HepG2 (cell line): ENCODE measurements at regions not wholly inside any gene's neighbourhood (a gene's known extent, or its start where the extent isn't known, plus 50 kb on each side); places are given as distances from the start of the nearest gene placed in this dataset.
A peak's percentile ranks its signal among the peaks of the same experiment; 100 is the strongest.

Experiments
- ATAC-seq: fragments of 200-7000 bp; cut with Tn5 transposase; 3 replicates; pipeline ENCODE4 v1.9.1; 2020; ENCODE audit warnings: mild to moderate bottlenecking, moderate library complexity
- BruUV-seq: library from RNA; stranded (reverse); fragments of 400-500 nt; replicated peaks from 2 replicates; lab custom pipeline; 2021; lab: Mats Ljungman, UMichigan
- CTCF ChIA-PET: fragments of 300-600 bp; formaldehyde crosslinking; extraction: SDS; loops from one replicate; lab custom pipeline; 2021; ENCODE audit warnings: low total read pairs, inconsistent platforms, low intra/inter-chr PET ratio; lab: Yijun Ruan, JAX
- POLR2A ChIA-PET: fragments of 350-600 bp; sonication (Branson Sonifier 250); formaldehyde crosslinking; loops from one replicate; lab custom pipeline; 2020; ENCODE audit warnings: antibody characterized with exemption, inconsistent platforms; lab: Yijun Ruan, JAX
- DNase-seq: peaks from one replicate; pipeline ENCODE4 v3.0.0-alpha.2; 2015; ENCODE audit warnings: low spot score
- FAIRE-seq: peaks from 3 replicates; lab custom pipeline; 2011; peaks lifted over from hg19 to GRCh38; lab: Jason Lieb, UNC
- H2AFZ ChIP-seq: one replicate; pipeline ENCODE4 v1.6.1; 2011; ENCODE audit warnings: low read length, inconsistent platforms
- H3K27ac ChIP-seq: fragments of 300-600 bp; 3 replicates; pipeline ENCODE4 v1.8.0; 2011; ENCODE audit warnings: mixed run types, mild to moderate bottlenecking, mixed read lengths, low read length, inconsistent platforms; ENCODE audit not compliant: insufficient read depth; ENCODE audit errors: extremely low read length
- H3K27me3 ChIP-seq, 2 experiments: fragments of 200-600 bp in 1 of 2; 2 replicates in 1 of 2; 3 replicates in 1 of 2; pipeline versions ENCODE4 v1.6.0 to v1.8.0; 2011; ENCODE audit warnings: low read length in 2 of 2, mild to moderate bottlenecking in 2 of 2, moderate library complexity in 2 of 2, inconsistent platforms in 1 of 2; ENCODE audit not compliant: insufficient read depth in 2 of 2, control insufficient read depth in 1 of 2
- H3K36me3 ChIP-seq, 2 experiments: fragments of 200-600 bp in 1 of 2; replicated peaks in 1 of 2; 2 replicates in 1 of 2; 3 replicates in 1 of 2; pipeline versions ENCODE4 v1.5.1 to v1.8.0; 2011; ENCODE audit warnings: low read length in 2 of 2, inconsistent platforms in 1 of 2; ENCODE audit not compliant: insufficient read depth in 2 of 2, control insufficient read depth in 1 of 2
- H3K4me1 ChIP-seq: 2 replicates; pipeline ENCODE4 v1.5.1; 2012; ENCODE audit warnings: low read length, inconsistent platforms; ENCODE audit not compliant: insufficient read depth
- H3K4me2 ChIP-seq: 2 replicates; pipeline ENCODE4 v1.6.0; 2011; ENCODE audit warnings: low read depth, low read length, inconsistent platforms
- H3K4me3 ChIP-seq, 3 experiments: fragments of 200-600 bp in 1 of 3; sonication (generic), shearing (Covaris generic) in 1 of 3; replicated peaks in 1 of 3; 2 replicates each; pipeline ENCODE4 v1.5.1; 2011 to 2016; ENCODE audit warnings: low read length in 3 of 3, inconsistent platforms in 2 of 3, low read depth in 2 of 3, mild to moderate bottlenecking in 2 of 3, control low read depth in 1 of 3, mixed read lengths in 1 of 3; ENCODE audit not compliant: insufficient read depth in 1 of 3
- H3K79me2 ChIP-seq: one replicate; pipeline ENCODE4 v1.6.1; 2011; ENCODE audit warnings: low read length, inconsistent platforms; ENCODE audit not compliant: insufficient read depth
- H3K9ac ChIP-seq: 2 replicates; pipeline ENCODE4 v1.6.0; 2011; ENCODE audit warnings: mild to moderate bottlenecking, low read depth, low read length, inconsistent platforms; ENCODE audit not compliant: insufficient read depth
- H3K9me3 ChIP-seq: 2 replicates; pipeline ENCODE4 v1.5.1; 2012; ENCODE audit warnings: mild to moderate bottlenecking, low read length
- H4K20me1 ChIP-seq: 2 replicates; pipeline ENCODE4 v1.6.0; 2011; ENCODE audit warnings: inconsistent platforms, mild to moderate bottlenecking, low read length, moderate library complexity; ENCODE audit not compliant: insufficient read depth
- CREB1 ChIP-seq, 2 experiments: fragments of 450-650 bp in 1 of 2; IDR thresholded peaks; 2 replicates each; pipeline ENCODE4 v1.6.1; 2016 to 2017; ENCODE audit warnings: control low read depth in 1 of 2, mild to moderate bottlenecking in 1 of 2, missing compliant biosample characterization in 1 of 2, missing genetic modification characterization in 1 of 2
- DBP ChIP-seq: sonication (generic); formaldehyde crosslinking; IDR thresholded peaks from 2 replicates; pipeline ENCODE4 v1.4.0; 2020; ENCODE audit warnings: missing genetic modification reagents; ENCODE audit errors: not compliant biosample characterization
- KMT2A ChIP-seq: sonication (generic); formaldehyde crosslinking; IDR thresholded peaks from 2 replicates; pipeline ENCODE4 v1.4.0; 2020; ENCODE audit warnings: missing genetic modification reagents
- SCMH1 ChIP-seq: sonication (generic); formaldehyde crosslinking; IDR thresholded peaks from 2 replicates; pipeline ENCODE4 v1.9.0; 2021; ENCODE audit warnings: missing genetic modification reagents, mild to moderate bottlenecking, borderline replicate concordance
- ZNF18 ChIP-seq: sonication (generic); formaldehyde crosslinking; IDR thresholded peaks from 2 replicates; pipeline ENCODE4 v1.8.0; 2022; ENCODE audit warnings: mild to moderate bottlenecking, missing genetic modification reagents; ENCODE audit not compliant: insufficient replicate concordance
- ZNF704 ChIP-seq: sonication (generic); formaldehyde crosslinking; IDR thresholded peaks from 2 replicates; pipeline ENCODE4 v1.8.1; 2023; ENCODE audit warnings: mild to moderate bottlenecking, inconsistent platforms, moderate library complexity, missing genetic modification reagents, borderline replicate concordance
- ZUFSP ChIP-seq: sonication (generic); formaldehyde crosslinking; IDR thresholded peaks from 2 replicates; pipeline ENCODE4 v1.9.0; 2021; ENCODE audit warnings: missing genetic modification reagents, mild to moderate bottlenecking, borderline replicate concordance
- WGBS: methylation state at CpG from one replicate; pipeline ENCODE4 v1.1.6; 2017; ENCODE audit warnings: low lambda C conversion rate; 5-methylcytosine and 5-hydroxymethylcytosine counted together
- in situ Hi-C: cut with HindIII; loops from 2 replicates; pipeline ENCODE4 v1.10.0; 2017; ENCODE audit warnings: low pct_unique_long_range_greater_than_20kb; ENCODE audit not compliant: extremely low pct_ligation_motif_present
- intact Hi-C: fragments of 100-400 bp; cut with micrococcal nuclease; formaldehyde crosslinking; loops from one replicate; pipeline ENCODE4 v1.10.0; 2022; ENCODE audit not compliant: unreplicated experiment

GRCh38 chr3:3333571-3333970, 154.1 kb upstream of the CRBN start:
- in situ Hi-C loops, result no loop called here

GRCh38 chr3:3316521-3316920, 137.0 kb upstream of the CRBN start:
- DNase-seq, result no peak
- FAIRE-seq, result no peak
- ATAC-seq, result no peak

More at GRCh38 chr3:3333571-3333970, 154.1 kb upstream of the CRBN start:
- Histone ChIP-seq H3K4me2 (no peak overlapping the region), H3K36me3 (no peaks in the 10 kb centered on the region), H3K4me3 (no peak overlapping the region), H3K9me3 (no peaks in the 10 kb centered on the region), H3K79me2 (no peaks in the 10 kb centered on the region), H3K27ac (no peak overlapping the region), H4K20me1 (no peaks in the 10 kb centered on the region), H2AFZ (no peak overlapping the region), H3K4me1 (no peaks in the 10 kb centered on the region), H3K9ac (no peak overlapping the region), H3K27me3 (no peaks in the 10 kb centered on the region)
- CTCF ChIA-PET, result no interaction called here
- no peak for DNase-seq
- intact Hi-C loops, result no loop called here
- POLR2A ChIA-PET, result no interaction called here
- FAIRE-seq, result no peak
- WGBS, result 7% methylated on average over 2 of the region's 2 CpGs
- TF ChIP-seq DBP, result no peak
- TF ChIP-seq CREB1 (IDR thresholded peaks at IDR 0.05), result 0 out of 2 replicates have a peak, but pooled peaks have one; percentile 17
- no peak for TF ChIP-seq CREB1 (CRISPR knock-in tag; IDR thresholded peaks at IDR 0.05)
- no peak for ATAC-seq
- no TSS peak for BruUV-seq

More at GRCh38 chr3:3316521-3316920, 137.0 kb upstream of the CRBN start:
- Histone ChIP-seq H3K4me3 (no peak overlapping the region), H3K4me1 (no peaks in the 10 kb centered on the region), H3K27ac (no peak overlapping the region), H3K79me2 (no peaks in the 10 kb centered on the region), H3K4me2 (no peak overlapping the region)
- no peak for TF ChIP-seq SCMH1 (CRISPR knock-in tag)
- TF ChIP-seq KMT2A (CRISPR knock-in tag), result no peak
- no peak for TF ChIP-seq ZUFSP (CRISPR knock-in tag)
- no peak for TF ChIP-seq ZNF18 (CRISPR knock-in tag)
- no peak for TF ChIP-seq ZNF704 (CRISPR knock-in tag)
- TF ChIP-seq, all 625 proteins: peak for 0
- POLR2A ChIA-PET, result no interaction called here
- H3K9me3 ChIP-seq, result no peaks in the 10 kb centered on the region
- H2AFZ ChIP-seq, result no peak overlapping the region
- CTCF ChIA-PET, result no interaction called here
- no TSS peak for BruUV-seq
- in situ Hi-C loops, result no loop called here
- H3K27me3 ChIP-seq, result no peaks in the 10 kb centered on the region
- WGBS, result 29% methylated on average over 3 of the region's 3 CpGs
- H3K9ac ChIP-seq, result no peak overlapping the region
- H4K20me1 ChIP-seq, result no peaks in the 10 kb centered on the region
- no peaks in the 10 kb centered on the region for H3K36me3 ChIP-seq
- intact Hi-C loops, result no loop called here
